Inferior parietal cortex (tissue), 1 donor: ENCODE measurements at regions not wholly inside any gene's neighbourhood (a gene's known extent, or its start where the extent isn't known, plus 50 kb on each side); places are given as distances from the start of the nearest gene placed in this dataset.

Experiments
- DNase-seq: peaks from one replicate; pipeline ENCODE4 v3.0.0-alpha.2; 2016; ENCODE audit errors: extremely low spot score

- DNase-seq = no peak
These were observed 329.2 kb upstream of the ZMIZ1 start for GRCh38 chr10:78739444-78740053.

DNA sequence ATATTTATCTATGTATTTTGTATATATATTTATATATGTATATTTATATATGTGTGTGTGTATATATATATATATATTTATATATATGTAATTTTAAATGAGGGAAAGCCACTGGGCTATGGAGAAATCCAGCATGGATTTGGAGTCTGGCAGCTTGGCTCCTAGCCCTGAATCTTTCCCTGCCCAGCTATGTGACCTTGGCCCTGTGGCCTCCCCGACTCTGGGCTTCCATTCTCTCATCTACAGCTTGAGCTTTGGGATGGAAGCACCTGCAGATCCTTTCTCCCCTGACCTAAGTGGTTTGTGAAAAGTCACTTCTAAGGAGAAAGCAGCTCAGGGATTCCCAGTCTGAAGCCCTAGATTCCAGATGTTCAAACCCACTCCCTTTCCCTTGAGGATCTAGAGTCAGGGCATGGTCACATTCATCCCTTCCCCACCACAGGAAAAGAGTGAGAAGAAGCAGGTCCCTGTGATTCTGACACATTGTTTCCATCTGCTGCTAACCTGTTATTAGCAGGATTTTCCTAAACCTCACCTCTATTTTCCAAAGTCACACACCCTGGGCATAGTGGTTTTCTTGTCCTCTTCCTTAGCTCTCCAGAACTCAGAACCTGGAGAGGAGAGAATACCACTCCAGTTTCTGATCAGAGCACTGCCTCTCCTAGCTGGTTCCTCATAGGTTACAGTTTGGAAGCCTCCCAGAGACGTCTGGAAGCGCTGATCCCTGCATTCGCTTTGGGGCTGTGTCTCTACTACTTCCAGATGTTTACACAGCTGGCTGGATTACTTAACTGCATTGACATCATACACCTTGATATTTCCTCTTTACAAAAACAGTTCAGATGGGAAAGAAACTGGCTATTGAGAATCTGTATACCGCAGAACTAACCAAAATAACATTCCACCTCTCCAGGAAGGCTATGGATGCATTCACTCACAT is 327.5 kb upstream of the ZMIZ1 start:
- DNase-seq = no peak

DNA sequence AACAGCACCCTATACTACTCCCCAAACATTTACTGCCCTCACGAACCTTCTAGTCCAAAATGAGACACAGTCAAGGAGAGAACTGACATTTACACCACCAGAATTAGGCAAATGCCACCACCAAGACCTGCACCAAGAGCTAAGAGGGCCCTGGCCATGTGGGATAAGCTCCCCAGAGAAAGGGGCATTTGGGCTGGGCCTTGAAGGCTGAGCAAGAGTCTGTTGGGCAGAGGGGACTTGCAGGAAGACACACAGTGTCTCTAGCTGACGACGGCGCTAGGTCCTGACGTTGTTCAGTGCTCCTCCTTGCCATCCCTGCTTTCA is 326.4 kb upstream of the ZMIZ1 start:
- no peak for DNase-seq

DNA sequence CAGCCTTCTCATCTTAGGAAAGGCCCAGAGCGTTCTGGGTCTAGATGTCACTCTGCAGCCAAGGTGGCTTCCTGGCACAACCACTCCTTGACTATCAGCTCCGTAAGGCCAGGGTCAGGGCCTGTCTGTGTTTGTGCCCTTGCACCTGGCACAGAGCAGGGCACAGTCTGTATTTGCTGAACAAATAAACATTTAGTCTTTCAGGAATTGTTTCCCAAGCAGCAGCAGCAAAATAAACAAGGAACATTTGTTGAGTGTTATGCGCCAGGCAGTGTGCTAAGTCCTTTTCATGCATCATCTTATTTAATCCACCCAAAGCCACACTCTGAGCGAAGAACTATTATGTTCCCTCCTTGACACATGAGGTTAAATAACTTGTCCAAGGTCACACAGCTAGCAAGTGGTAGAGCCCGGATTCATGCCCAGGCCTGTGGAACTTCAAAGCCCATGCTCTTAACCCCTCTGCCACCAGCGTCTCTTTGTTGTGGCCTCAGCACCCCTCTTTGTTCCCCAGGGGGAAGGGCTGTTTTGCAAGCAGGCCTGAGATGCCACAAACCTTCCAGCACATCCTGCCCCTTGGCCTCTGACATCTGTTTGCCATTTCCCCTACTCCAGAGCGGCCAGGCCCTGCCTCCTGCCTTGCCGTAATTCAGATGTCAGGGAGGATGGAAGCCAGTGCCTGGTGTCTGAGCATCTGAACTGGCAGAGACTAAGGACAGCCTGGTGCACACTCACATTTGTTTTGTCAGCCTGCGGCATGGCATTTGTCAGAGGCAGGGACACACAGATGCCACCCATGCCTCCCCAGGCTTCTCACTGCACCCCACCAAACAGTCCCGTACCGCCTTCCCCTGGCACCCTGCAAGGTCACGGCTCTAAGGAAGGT is 325.8 kb upstream of the ZMIZ1 start:
- DNase-seq = no peak

DNA sequence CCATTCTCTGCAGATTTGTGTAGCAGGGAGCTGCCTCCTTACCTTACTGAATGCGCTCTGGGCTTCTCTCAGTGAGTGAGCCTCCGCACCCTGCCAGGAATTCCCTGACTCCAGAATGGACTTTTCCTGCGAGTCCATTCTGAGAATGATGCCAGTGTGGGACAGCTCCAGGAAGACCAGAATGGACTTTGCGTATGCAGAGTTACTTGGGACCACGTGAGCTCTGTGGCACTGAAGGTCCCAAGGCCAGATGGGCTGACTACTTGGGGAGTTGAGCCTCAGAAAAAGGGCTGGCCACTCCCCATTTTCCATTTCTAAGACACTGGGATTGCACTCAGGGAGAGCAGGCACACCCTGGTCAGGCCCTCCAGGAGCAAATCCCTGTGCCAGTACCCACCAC is 324.7 kb upstream of the ZMIZ1 start:
- no peak for DNase-seq

- DNase-seq = no peak
These were observed 324.2 kb upstream of the ZMIZ1 start for GRCh38 chr10:78744491-78745090.

DNA sequence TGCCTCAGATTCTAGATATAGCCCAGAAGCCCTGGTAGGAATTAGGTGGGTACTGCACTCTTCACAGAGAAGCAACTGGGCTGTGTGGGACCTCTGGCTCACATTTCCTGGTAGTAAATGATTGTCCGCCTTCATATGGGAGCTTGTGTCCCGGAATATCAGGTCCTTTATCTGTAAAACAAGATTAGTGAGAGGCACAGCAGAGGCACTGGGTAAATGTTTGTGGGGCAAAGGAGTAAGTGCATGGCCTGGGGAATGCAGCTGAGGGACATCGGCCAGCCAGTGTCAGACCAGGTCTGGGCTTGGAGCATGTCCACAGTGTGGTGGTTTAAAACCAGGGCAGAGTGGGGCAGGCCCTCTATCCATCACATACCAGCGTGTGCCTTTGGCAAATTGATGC is 323.3 kb upstream of the ZMIZ1 start:
- no peak for DNase-seq

DNA sequence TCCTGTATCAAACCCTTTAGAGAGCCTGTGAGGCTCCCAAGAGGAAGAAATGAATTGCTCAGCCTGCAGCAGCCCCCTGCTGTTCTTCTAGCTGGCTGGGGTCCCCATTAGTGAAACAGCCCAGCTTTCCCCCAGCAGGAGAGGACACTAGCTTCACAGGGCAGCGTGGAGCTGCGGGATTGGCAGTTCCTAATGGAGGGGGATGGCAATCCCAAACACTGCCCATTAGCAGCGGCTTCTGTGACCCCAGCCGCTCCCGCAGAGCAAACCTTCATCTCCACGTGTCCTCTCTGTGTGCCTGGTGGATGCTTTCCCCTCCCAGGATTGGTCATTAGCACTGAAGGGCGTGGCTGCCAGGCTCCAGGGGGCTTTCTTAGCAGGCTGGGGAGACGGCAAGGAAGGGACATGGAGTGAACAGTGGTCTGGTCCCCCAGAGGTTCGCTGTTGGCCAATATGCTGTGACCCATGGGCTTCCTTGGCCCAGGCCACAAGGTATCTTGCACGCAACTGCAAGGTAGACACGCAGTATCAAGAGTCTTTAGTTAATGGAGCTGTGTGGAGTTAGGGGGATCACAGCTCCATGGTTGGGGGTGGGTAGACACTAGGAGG is 322.5 kb upstream of the ZMIZ1 start:
- no peak for DNase-seq

- no peak for DNase-seq
These were observed 321.1 kb upstream of the ZMIZ1 start for GRCh38 chr10:78747401-78748234.

GRCh38 chr10:78748235-78748533 is 320.6 kb upstream of the ZMIZ1 start:
- DNase-seq = no peak

DNA sequence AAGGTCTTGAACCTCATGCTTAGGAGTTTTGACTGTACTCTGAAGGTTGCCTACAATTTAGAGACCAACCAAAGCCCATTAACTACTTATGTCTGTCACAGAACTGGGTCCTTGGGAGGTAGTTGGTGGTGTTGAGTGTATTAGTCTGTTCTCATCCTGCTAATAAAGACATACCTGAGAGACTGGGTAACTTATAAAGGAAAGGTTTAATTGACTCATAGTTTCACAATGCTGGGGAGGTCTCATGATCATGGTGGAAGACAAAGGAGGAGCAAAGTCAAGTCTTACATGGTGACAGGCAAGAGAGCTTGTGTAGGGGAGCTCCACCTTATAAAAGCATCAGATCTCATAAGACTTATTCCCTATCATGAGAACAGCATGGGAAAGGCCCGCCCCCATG is 319.6 kb upstream of the ZMIZ1 start:
- DNase-seq = no peak

- DNase-seq = no peak
These were observed 318.9 kb upstream of the ZMIZ1 start for GRCh38 chr10:78749898-78750297.

DNA sequence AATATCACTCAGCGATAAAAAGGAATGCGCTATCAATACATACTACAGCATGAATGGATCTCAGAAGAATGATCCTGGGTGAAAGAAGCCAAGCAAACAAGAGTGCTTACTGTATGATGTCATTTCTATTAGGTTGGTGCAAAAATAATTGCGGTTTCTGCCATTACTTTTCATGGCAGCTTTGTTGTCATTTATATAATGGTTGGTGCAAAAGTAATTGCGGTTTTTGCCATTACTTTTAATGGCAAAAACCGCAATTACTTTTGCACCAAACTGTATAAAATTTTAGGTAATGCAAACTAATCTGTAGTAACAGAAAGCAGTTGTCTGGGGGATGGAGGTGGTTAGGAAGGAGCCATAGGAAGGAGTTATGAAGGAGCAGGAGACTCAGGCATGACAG is 318.3 kb upstream of the ZMIZ1 start:
- DNase-seq = no peak

- DNase-seq = no peak
These were observed 317.1 kb upstream of the ZMIZ1 start for GRCh38 chr10:78751716-78752115.

DNA sequence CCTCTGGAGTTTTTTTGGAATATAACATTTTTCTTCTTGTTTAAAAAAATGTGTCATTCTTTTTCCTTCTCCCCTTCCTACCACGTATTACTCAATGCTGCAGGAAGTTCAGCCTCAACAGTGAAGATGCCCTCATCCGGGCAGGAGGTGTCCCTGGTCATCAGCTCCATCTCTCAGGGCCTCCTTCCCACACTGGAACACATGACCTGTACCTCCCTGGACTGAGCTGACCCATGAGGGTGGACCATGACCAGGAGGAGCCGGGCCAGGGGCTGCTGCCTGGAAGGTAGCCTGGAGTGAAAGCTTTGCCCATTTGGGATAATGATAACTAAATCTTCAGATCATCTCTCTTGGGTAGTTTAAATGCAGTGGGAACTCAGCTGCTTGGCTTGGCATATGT is 316.5 kb upstream of the ZMIZ1 start:
- DNase-seq = no peak

- no peak for DNase-seq
These were observed 316.1 kb upstream of the ZMIZ1 start for GRCh38 chr10:78752708-78753107.

GRCh38 chr10:78754269-78755062 is 314.3 kb upstream of the ZMIZ1 start:
- DNase-seq = no peak

DNA sequence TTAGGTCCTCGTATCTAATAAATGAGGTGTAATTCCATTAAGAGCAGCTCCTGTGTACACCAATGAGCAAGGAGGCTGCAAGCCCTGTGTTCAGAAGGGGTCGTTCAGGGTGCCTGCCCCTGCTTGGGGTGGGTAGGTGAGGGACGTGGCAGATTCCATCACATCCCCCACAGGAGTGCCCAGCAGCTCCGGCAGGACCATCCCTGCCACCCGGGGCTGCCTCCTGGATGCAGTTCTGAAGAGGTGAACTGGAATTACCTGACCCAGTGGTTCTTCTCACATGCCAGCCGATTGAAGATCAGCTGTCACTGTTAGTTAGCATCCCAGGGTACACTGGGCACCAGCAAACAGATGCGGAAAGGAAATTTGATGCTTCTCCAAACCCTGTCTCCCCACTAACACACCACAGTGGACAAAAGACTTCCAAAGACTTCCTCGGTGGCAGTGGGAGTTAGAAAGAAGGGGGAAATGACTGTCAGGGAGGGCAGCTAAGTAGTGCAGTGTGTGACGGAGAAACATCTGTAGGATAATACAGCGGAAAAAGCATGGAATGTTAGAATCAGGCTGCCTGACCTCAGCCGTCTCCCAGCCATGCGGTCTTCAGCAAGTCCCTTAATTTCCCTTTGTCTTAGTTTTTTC is 313.6 kb upstream of the ZMIZ1 start:
- no peak for DNase-seq

DNA sequence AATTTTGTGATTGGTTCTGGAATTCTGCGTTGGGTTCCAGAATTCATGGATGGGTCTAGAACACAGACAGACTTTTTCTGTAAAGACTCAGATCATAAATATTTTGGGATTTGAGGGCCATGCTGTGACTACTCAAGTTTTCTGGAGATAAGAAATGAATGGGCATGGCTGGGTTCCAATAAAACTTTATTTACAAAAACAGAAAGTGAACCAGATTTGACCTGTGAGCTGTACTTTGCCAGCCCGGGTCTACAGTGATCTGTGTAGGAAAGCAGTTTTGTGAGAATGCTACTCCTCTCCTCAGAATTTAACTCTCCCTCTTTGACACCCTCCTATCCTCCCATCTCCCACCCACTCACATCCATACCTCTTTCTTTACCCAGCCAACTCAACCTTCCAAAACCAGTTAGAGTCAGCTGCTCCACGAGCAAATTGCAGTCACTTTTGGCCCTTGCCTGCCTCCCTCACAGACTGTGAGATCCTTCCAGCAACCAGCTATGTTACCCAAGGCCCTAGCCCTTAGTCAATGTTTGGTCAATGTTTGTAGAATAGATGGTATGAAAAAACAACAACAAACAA is 312.8 kb upstream of the ZMIZ1 start:
- no peak for DNase-seq
